Type B pancreatic cell (in vitro differentiated cells): ENCODE measurements at regions not wholly inside any gene's neighbourhood (a gene's known extent, or its start where the extent isn't known, plus 50 kb on each side); places are given as distances from the start of the nearest gene placed in this dataset.

ENCODE experiments used
- DNase-seq: peaks from one replicate; pipeline ENCODE4 v3.0.0; 2021; ENCODE audit warnings: mixed read lengths; ENCODE audit not compliant: unreplicated experiment; ENCODE audit errors: extremely low spot score
- H3K27ac Mint-ChIP-seq: 2 replicates; pipeline ENCODE4 v1.8.0; 2021; ENCODE audit warnings: mild to moderate bottlenecking, mixed read lengths
- H3K27me3 Mint-ChIP-seq: 2 replicates; pipeline ENCODE4 v1.8.0; 2021; ENCODE audit warnings: mixed read lengths
- H3K36me3 Mint-ChIP-seq: 2 replicates; pipeline ENCODE4 v1.8.0; 2021; ENCODE audit warnings: mixed read lengths
- H3K4me1 Mint-ChIP-seq: one replicate; pipeline ENCODE4 v1.8.0; 2021; ENCODE audit warnings: mixed read lengths; ENCODE audit not compliant: unreplicated experiment
- H3K4me3 Mint-ChIP-seq: 2 replicates; pipeline ENCODE4 v1.8.0; 2021; ENCODE audit warnings: mild to moderate bottlenecking, mixed read lengths
- H3K9me3 Mint-ChIP-seq: 2 replicates; pipeline ENCODE4 v1.8.0; 2021; ENCODE audit warnings: mixed read lengths
- TF ChIP-seq, protein P1 (sequence below): fragments of 200-600 bp; sonication (generic); conservative IDR thresholded peaks from 2 replicates; pipeline ENCODE4 v1.5.0; 2021; ENCODE audit warnings: antibody characterized with exemption, mild to moderate bottlenecking

DNA sequence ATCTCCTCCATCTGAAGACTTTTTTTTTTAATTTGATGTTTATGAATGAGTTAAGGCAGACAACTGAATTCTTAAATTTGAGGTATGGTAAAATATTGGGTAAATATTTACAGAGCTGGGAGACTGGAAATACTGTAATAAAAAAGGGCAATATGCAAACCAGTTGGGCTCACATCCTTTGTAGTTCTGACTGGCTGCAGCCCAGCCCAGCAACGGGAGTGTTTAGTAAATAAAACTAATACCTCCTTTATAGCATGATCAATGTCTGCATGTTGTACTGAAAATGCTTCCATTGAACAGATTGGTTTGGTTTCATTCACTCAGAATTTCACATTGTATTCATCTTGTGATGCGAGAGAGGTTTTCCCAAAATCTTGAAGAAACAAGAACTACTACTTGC is 365.0 kb downstream of the DMRT2 start:
- Mint-ChIP-seq H3K4me3 (no peak overlapping the region), H3K4me1 (no peaks in the 10 kb centered on the region), H3K9me3 (no peaks in the 10 kb centered on the region), H3K27ac (no peak overlapping the region), H3K27me3 (peaks cover 9% of the 10 kb centered on the region), H3K36me3 (no peaks in the 10 kb centered on the region)
- TF ChIP-seq, protein P1, sequence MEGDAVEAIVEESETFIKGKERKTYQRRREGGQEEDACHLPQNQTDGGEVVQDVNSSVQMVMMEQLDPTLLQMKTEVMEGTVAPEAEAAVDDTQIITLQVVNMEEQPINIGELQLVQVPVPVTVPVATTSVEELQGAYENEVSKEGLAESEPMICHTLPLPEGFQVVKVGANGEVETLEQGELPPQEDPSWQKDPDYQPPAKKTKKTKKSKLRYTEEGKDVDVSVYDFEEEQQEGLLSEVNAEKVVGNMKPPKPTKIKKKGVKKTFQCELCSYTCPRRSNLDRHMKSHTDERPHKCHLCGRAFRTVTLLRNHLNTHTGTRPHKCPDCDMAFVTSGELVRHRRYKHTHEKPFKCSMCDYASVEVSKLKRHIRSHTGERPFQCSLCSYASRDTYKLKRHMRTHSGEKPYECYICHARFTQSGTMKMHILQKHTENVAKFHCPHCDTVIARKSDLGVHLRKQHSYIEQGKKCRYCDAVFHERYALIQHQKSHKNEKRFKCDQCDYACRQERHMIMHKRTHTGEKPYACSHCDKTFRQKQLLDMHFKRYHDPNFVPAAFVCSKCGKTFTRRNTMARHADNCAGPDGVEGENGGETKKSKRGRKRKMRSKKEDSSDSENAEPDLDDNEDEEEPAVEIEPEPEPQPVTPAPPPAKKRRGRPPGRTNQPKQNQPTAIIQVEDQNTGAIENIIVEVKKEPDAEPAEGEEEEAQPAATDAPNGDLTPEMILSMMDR: no peak
- DNase-seq: no peak

DNA sequence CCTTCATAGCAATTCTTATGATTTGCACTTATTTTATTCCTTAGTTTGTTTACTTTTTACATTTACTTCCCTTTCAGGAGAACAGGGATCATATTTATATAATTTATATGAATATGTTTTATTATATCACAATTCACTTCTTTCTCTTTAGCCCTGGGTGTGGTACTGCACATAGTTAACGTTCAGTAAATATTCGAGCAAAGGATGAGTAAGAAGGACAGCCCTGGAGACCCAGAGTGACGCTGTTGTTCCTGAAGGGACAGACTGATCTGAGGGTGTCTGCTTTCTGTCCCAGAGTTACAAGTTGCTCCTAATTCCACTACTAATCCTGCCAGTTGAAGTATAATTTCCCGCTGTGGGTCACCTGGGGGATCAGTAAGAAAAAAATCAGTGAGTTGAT is 366.1 kb downstream of the DMRT2 start:
- peaks cover 1% of the 10 kb centered on the region for H3K9me3 Mint-ChIP-seq
- TF ChIP-seq, protein P1: no peak

DNA sequence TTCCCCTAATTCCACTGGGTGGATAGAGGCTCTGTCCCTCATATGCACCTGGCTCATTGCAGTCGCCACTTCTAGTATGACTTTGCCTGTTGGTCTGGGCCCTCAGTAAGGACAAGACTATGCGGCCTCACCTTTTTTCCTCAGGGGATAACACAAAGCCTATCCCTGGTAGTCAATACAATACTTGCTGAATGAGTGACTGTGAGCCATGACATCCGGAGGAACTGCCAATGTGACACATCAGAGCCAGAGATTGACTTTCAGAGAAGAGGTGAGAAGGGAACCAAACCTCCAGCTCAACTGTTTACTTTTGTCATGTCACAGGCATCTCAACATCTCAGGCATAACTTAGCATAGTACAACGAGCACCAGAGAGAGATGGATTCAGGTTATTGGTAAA is 371.3 kb downstream of the DMRT2 start:
- Mint-ChIP-seq H3K36me3 (no peaks in the 10 kb centered on the region), H3K27ac (no peak overlapping the region), H3K4me3 (no peak overlapping the region), H3K9me3 (peaks cover 5% of the 10 kb centered on the region), H3K27me3 (no peaks in the 10 kb centered on the region), H3K4me1 (no peaks in the 10 kb centered on the region)
- TF ChIP-seq, protein P1: no peak
- no peak for DNase-seq

More for the DNA sequence above, 366.1 kb downstream of the DMRT2 start:
- H3K27me3 Mint-ChIP-seq: peaks cover 5% of the 10 kb centered on the region
- H3K36me3 Mint-ChIP-seq: no peaks in the 10 kb centered on the region
- no peak for DNase-seq
- H3K4me1 Mint-ChIP-seq: no peaks in the 10 kb centered on the region
- H3K4me3 Mint-ChIP-seq: no peak overlapping the region
- H3K27ac Mint-ChIP-seq: no peak overlapping the region

DNA sequence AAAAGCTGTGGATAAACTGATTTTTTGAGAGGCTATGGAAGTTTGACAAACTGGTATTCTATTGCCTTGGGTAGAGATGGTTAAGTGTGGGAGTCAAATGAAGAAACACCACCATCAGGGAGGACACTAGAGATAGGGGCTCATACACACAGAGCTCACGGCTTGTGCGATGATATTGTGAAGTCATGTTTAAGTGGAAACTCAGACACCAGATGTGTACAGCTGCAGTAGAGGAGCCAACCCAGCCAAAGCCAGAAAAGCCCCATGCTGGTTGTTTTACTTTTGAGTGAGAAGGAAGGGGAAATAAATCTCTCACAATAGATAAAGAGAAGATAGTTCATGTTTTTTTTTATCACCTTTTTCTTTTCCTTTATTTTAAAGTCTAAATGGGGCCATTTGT is 377.7 kb downstream of the DMRT2 start:
- DNase-seq: no peak
- TF ChIP-seq, protein P1: no peak
- Mint-ChIP-seq H3K9me3 (no peaks in the 10 kb centered on the region), H3K4me3 (no peak overlapping the region), H3K4me1 (peaks cover 6% of the 10 kb centered on the region), H3K27me3 (no peaks in the 10 kb centered on the region), H3K27ac (no peak overlapping the region), H3K36me3 (no peaks in the 10 kb centered on the region)

DNA sequence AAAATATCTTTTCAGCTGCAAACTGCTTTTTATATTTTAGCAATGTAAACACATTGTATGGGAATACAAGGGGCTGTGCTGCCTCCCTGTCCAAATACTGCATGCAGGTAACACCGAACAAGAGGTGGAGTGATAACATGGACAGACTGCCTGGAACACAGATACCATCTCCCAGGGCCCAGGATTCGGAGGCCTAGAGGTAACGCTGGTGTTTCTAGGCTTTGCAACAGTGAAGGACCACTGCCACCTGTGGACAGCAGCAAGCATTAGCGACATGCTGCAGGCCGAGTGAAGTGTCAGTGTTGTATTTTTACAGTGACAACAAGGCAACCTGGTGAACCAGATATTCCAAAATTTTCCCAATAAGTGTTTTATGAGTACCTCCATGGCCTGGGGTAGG is 379.1 kb downstream of the DMRT2 start:
- TF ChIP-seq, protein P1: peak; percentile 56
- H3K9me3 Mint-ChIP-seq: no peaks in the 10 kb centered on the region

DNA sequence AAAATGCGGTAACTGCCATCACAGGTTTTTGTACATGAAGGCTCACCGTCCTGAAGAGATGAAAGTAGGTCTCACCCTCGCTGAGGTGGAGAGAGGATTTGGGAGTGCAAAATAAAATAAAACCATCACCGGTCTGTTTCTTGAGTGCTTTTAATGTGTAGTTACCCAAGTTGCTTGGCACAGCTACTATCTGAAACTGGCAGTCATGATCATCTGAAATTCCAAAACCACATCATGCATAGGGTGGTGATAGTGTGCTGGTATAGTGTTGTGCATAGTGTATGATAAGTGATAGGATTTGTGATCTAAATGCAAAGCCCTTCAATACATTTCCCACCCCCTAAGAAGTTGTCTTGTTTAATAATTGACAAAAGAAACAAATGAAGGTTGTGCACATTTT is 381.3 kb downstream of the DMRT2 start:
- no peaks in the 10 kb centered on the region for H3K27me3 Mint-ChIP-seq
- no peaks in the 10 kb centered on the region for H3K9me3 Mint-ChIP-seq
- no peaks in the 10 kb centered on the region for H3K36me3 Mint-ChIP-seq
- TF ChIP-seq, protein P1: no peak
- no peak overlapping the region for H3K4me3 Mint-ChIP-seq
- peaks cover 11% of the 10 kb centered on the region for H3K4me1 Mint-ChIP-seq
- DNase-seq: no peak
- H3K27ac Mint-ChIP-seq: no peak overlapping the region

More for the DNA sequence above, 379.1 kb downstream of the DMRT2 start:
- Mint-ChIP-seq H3K27me3 (no peaks in the 10 kb centered on the region), H3K27ac (no peak overlapping the region), H3K4me3 (no peak overlapping the region), H3K4me1 (peaks cover 10% of the 10 kb centered on the region), H3K36me3 (no peaks in the 10 kb centered on the region)
- no peak for DNase-seq
